Activated CD8-positive, alpha-beta memory T cell treated with anti-CD3 and anti-CD28 coated beads, Interleukin-2, amount 50 U/mL, for 1 hour (primary cell): ENCODE measurements at regions not wholly inside any gene's neighbourhood (a gene's known extent, or its start where the extent isn't known, plus 50 kb on each side); places are given as distances from the start of the nearest gene placed in this dataset.

Source experiments
- DNase-seq: peaks from one replicate; pipeline ENCODE4 v3.0.0-alpha.2; 2020; ENCODE audit errors: extremely low read depth

GRCh38 chr3:31050296-31050695, 155.8 kb upstream of the GADL1 start:
- DNase-seq: no peak

GRCh38 chr3:31051226-31051625, 156.8 kb upstream of the GADL1 start:
- no peak for DNase-seq

- no peak for DNase-seq
Measured at GRCh38 chr3:31053299-31053698, 158.8 kb upstream of the GADL1 start.

DNA sequence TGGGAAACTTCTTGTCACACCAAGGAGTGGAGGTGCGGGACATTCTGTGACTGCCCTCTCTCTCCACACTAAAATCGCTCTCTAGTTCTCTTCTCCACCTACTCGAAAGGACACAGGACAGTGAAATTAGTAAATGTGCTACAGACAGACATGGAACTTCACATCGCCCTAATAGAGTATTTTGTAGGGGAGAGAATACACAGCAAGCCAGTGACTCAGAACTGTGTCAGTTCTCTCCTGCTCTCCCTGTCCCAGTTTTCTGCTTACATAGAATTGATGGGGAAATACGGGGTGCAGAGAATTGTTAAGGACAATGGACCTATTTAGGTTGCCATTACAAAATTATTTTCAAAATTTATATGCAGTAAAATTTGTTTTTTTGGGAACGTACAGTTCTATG, 159.6 kb upstream of the GADL1 start:
- no peak for DNase-seq

- no peak for DNase-seq
Measured at GRCh38 chr3:31055757-31056156, 161.3 kb upstream of the GADL1 start.

DNA sequence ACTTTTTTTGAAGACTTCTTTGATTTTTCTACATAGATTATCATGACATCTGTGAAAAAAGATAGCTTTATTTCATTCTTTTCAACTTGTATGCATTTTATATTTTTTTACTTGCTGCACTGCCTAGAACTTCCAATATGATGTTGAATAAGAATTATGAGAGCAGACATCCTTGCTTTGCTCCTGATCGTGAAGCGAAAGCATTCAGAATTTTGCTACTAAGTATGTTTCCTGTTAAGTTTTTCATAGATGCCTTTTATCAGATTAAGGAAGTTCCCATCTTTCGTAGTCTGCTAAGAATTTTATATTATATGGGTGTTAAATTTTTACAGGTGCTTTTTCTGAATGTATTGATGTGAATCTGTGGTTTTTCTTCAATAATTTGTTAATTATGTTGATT, 163.4 kb upstream of the GADL1 start:
- DNase-seq: no peak

- DNase-seq: no peak
Measured at GRCh38 chr3:31064021-31064420, 169.6 kb upstream of the GADL1 start.

DNA sequence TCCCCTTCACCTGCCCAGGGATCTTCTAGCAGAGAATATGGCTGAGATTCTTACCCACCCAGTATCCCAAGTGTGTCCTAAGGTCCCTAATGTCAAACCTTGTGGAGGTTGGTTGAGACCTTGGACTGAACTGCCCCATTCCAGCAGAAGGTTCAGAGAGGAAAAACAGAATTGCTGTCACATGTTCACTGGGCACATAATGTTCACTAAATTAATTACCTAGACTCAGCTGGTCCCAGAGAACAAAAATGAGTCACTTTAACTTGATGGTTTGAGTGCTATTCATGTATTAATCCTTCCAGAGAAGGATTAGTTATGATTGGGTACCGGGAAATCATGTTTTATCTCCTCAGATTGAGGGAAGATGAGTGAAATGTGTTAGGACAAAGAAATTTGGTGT, 171.3 kb upstream of the GADL1 start:
- no peak for DNase-seq

GRCh38 chr3:31067004-31067403, 172.5 kb upstream of the GADL1 start:
- DNase-seq: no peak

DNA sequence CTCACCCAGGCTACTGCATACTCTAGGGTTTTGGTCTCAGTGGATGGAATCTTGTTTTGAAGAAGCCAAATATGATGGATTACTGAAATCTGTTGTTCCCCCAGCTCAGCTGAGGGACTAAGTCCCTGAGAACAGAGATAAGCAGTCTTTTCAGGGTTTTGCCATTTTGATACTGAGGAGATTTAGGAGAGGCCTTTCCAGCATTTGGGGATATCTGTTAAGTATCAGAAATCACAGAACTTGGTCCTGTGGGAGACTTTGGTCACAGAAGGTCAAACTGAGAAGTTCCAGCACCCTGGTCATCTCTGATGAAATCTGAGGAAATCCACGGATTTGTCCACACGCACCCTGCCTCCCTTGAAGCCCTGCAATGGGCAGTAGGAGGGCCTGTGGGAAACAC, 181.0 kb upstream of the GADL1 start:
- no peak for DNase-seq

- no peak for DNase-seq
Measured at GRCh38 chr3:31075876-31076275, 181.4 kb upstream of the GADL1 start.

DNA sequence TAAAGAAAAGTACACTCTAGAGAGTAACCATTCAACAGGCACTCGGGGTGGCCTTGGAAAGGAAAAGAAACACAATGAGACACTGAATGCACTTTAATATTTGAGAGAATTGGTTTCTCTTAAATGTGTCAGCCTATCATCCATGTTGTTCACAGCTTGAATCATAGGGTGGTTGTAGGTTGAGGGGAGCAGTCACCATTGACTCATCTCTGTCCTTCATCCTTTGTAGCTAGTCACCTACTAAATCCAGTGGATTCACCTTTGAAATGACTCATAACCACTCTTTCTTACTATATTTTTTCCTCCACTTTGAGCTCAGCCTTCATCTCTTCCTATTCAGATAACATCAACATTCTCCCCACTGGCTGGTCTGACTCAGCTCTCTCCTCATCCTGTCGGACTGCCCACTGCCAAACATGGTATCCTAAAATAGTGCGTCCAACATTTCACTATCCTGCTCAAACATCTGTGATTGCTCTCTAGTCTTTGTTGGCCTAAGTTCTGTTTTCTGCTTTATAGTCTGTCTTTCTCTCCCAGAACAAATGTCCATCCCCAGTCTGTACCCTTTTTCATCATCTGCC, 182.7 kb upstream of the GADL1 start:
- DNase-seq: no peak

DNA sequence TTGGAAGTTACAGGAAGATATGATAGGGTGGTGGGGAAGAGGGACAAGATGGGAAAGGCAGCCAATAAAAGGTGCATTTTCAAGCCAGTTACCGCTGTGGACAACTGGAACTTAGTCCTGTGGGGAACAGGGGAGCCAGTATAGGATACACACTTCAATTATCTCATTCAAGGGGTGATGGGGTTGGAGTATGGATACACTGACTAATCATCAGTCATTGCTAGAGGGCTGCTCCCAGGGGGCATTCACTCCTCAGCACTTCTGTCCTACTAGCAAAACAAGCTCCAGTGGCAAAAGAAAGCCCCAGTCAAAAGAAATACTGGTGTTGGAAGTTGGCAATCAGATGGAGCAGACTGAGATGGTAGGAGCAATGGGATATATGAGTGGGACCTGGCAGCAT, 183.4 kb upstream of the GADL1 start:
- no peak for DNase-seq

DNA sequence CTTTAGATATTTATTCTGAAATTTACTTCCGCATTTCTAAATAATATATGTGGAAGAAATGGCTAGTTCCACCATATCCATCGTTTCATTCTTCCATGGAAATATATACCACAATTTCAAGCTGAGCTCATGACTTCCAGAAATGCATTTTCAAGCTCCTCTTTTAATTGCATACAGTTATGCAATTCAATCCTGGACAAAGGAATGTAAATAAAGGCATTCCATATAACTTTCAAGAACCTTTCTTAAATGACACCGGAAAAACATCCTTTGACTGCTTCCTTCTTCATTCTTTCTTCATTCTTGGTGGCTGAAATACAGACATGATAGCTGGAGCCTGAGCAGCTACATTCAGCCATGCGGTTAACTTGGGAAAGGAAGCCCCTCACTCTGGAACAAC, 185.2 kb upstream of the GADL1 start:
- DNase-seq: no peak

DNA sequence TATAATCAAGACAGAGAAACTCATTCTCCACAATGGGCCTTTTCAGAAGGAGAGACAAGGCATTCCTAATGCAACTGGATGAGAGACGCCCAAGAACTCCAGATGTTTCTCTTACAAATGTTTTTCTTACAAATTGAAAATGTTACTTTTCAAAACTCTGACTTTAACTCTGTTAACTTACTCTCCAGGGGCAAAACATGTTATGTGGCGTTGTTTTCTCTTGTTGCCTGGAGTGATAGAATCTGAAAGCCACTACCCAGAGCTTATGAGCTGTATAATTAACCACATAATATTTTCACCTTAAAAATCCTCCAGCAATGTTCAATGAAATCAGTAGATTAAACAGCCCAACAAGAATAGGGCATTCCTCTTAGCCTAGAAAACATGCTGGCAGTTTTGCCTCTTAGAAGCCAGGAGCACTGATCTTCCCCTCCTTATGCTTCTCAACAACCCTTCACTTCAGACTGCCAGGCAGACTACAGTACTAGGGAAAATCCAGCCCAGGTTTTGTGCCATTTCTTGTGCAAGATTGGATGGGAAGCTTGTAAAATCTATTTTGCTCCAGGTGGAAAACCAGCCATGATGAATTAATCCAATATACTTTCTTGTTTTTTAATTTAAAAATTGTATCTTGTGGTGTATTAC, 186.7 kb upstream of the GADL1 start:
- DNase-seq: no peak

DNA sequence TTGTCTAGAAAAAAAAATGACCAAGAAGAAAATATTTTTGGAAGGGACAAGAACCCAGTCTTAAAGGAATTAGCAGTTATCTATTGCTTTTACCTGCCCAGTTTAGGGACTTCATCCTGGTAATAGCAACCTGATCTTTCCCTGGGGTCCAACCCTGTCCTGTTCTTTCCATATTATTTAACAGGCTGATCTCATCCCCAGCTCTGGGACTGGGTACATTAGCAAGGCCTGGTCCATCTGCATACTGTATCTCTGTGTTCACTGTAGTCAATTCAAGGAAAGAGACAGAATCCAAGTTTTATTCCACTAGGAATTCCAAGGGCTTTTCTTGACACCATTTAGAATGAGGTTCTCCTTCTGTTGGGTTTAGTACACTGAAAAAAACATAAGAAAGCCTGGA, 191.7 kb upstream of the GADL1 start:
- no peak for DNase-seq

DNA sequence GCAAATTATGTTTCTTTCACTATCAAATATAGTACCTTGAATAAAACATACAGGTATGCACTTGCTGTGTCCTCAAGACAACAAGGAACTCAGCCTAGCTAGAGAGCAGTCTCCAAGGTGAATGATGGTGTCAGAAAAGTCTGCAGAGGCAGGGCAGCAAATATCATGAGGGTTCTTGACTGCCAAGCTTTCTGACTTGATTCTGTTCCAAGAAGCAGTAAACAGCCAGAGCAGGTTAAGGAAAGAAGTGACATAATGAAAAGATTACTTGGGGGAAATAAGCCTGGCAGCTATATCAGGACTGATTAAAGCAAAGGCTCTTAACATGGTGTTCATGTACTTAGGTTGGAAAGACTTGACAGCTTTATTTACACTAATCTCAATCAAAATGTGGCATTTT, 192.2 kb upstream of the GADL1 start:
- no peak for DNase-seq

GRCh38 chr3:31091748-31092147, 197.3 kb upstream of the GADL1 start:
- no peak for DNase-seq

DNA sequence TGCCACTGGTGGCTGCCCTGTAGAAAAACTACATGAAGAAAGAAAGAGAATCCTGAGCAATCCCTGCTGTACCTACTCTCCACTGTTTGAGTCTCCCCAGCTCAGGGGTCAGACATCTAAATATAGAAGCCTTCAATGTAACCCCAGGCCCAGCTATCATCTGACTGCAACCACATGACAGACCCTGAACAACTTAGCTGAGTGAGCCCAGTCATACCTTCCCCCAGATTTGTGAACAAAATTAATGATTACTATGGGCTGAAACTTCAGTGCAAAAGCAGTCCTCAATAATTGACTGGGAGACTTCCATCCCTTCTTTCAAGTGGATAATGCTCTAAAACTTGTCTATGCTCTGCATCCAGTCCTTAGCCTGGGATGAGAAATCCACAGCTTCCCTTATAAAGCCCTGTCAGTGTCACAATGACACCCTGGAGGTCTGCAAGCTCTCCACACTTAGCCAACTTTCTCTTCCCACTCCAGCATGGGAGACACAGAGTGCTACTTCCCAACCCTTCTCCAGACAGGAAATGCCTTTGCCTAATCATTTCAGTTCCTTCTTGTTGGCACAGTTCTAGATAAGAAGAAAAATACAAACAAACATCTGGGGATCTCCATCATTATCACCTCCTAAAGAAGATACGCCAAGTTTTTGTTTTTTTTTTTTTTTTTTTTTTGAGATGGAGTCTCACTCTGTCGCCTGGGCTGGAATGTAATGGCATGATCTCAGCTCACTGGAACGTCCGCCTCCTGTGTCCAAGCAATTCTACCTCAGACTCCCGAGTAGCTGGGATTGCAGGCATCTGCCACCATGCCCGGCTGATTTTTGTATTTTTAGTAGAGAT, 198.5 kb upstream of the GADL1 start:
- DNase-seq: no peak

- DNase-seq: no peak
Measured at GRCh38 chr3:31093606-31094005, 199.1 kb upstream of the GADL1 start.

GRCh38 chr3:31094048-31094447, 199.6 kb upstream of the GADL1 start:
- no peak for DNase-seq

- DNase-seq: no peak
Measured at GRCh38 chr3:31095255-31095654, 200.8 kb upstream of the GADL1 start.
